Spleen (tissue), 11 donors: ENCODE measurements at regions not wholly inside any gene's neighbourhood (a gene's known extent, or its start where the extent isn't known, plus 50 kb on each side); places are given as distances from the start of the nearest gene placed in this dataset.

Experiments
- DNase-seq: peaks from one replicate; pipeline ENCODE4 v3.0.0-alpha.2; 2020
- H3K27ac ChIP-seq, 8 donors: fragments of 200-600 bp; sonication (generic) in 7 of 8; 1 replicate in 4 of 8; 2 replicates in 4 of 8; pipeline versions ENCODE4 v1.5.0 to v1.8.0; 2016 to 2021; ENCODE audit warnings: inconsistent platforms in 4 of 8, mild to moderate bottlenecking in 4 of 8, moderate library complexity in 1 of 8
- H3K27me3 ChIP-seq, 7 donors: fragments of 200-600 bp; sonication (generic) in 6 of 7; replicated peaks in 1 of 7; 1 replicate in 4 of 7; 2 replicates in 3 of 7; pipeline versions ENCODE4 v1.5.0 to v1.8.0; 2016 to 2021; ENCODE audit warnings: inconsistent platforms in 3 of 7, mild to moderate bottlenecking in 1 of 7
- H3K36me3 ChIP-seq, 6 donors: fragments of 200-600 bp; sonication (generic) in 5 of 6; 1 replicate in 4 of 6; 2 replicates in 2 of 6; pipeline versions ENCODE4 v1.5.0 to v1.8.0; 2016 to 2021; ENCODE audit warnings: inconsistent platforms in 2 of 6
- H3K4me1 ChIP-seq, 6 donors: fragments of 200-600 bp; sonication (generic) in 5 of 6; 1 replicate in 3 of 6; 2 replicates in 3 of 6; pipeline versions ENCODE4 v1.5.0 to v1.8.0; 2016 to 2021; ENCODE audit warnings: inconsistent platforms in 3 of 6
- H3K4me3 ChIP-seq, 8 donors: fragments of 200-600 bp; sonication (generic) in 7 of 8; 1 replicate in 4 of 8; 2 replicates in 4 of 8; pipeline versions ENCODE4 v1.5.0 to v1.8.0; 2016 to 2021; ENCODE audit warnings: inconsistent platforms in 4 of 8, mild to moderate bottlenecking in 4 of 8, moderate library complexity in 2 of 8
- H3K9me3 ChIP-seq, 8 donors: fragments of 200-600 bp; sonication (generic) in 7 of 8; 1 replicate in 4 of 8; 2 replicates in 4 of 8; pipeline versions ENCODE4 v1.5.0 to v1.8.0; 2016 to 2021; ENCODE audit warnings: inconsistent platforms in 4 of 8
- POLR2A ChIP-seq, 3 donors: fragments of 450-650 bp; IDR thresholded peaks; one replicate each; pipeline ENCODE4 v1.5.1; 2017; ENCODE audit warnings: antibody characterized with exemption in 3 of 3, mild to moderate bottlenecking in 1 of 3
- POLR2AphosphoS5 ChIP-seq, 3 donors: sonication (generic); formaldehyde crosslinking; IDR thresholded peaks; one replicate each; pipeline ENCODE4 v1.5.1; 2017; ENCODE audit warnings: antibody characterized with exemption in 3 of 3
- WGBS, 5 donors: extraction: QIAGEN DNeasy Blood & Tissue Kit in 3 of 5; methylation state at CpG; one replicate each; pipeline versions ENCODE4 v1.1.5 to v1.1.7; 2013 to 2018; 5-methylcytosine and 5-hydroxymethylcytosine counted together
- intact Hi-C: fragments of 100-400 bp; cut with DNase I; formaldehyde crosslinking; loops from one replicate; pipeline ENCODE4 v1.15.0; 2023; ENCODE audit warnings: low total_unique reads
- TF ChIP-seq, protein P1 (sequence below), 11 experiments: fragments of 200-600 bp in 7 of 11; fragments of 450-650 bp in 4 of 11; sonication (generic) in 4 of 11; IDR thresholded peaks in 8 of 11; conservative IDR thresholded peaks in 3 of 11; 1 replicate in 7 of 11; 2 replicates in 4 of 11; pipeline versions ENCODE4 v1.4.0 to v1.8.0; 2016 to 2021; ENCODE audit warnings: antibody characterized with exemption in 11 of 11, inconsistent platforms in 4 of 11, mild to moderate bottlenecking in 1 of 11
- donor health status: healthy with polysubstance abuse.
- donor health status: DM: no; HTN: no; CAD: no; lungs with moderate emphysema.
- donor health status: DM: no; HTN: no; CAD: no.
- donor health status: Bipolar disorder and iron deficiency.
- donor health status: healthy.
- donor health status: DM: no; HTN: no; CAD: no.
- donor health status: DM: yes; HTN: yes; CAD: no.

- DNase-seq: no peak
- no peak for TF ChIP-seq POLR2A (IDR thresholded peaks at IDR 0.05)
- TF ChIP-seq POLR2AphosphoS5 (IDR thresholded peaks at IDR 0.05): no peak
- TF ChIP-seq, protein P1, sequence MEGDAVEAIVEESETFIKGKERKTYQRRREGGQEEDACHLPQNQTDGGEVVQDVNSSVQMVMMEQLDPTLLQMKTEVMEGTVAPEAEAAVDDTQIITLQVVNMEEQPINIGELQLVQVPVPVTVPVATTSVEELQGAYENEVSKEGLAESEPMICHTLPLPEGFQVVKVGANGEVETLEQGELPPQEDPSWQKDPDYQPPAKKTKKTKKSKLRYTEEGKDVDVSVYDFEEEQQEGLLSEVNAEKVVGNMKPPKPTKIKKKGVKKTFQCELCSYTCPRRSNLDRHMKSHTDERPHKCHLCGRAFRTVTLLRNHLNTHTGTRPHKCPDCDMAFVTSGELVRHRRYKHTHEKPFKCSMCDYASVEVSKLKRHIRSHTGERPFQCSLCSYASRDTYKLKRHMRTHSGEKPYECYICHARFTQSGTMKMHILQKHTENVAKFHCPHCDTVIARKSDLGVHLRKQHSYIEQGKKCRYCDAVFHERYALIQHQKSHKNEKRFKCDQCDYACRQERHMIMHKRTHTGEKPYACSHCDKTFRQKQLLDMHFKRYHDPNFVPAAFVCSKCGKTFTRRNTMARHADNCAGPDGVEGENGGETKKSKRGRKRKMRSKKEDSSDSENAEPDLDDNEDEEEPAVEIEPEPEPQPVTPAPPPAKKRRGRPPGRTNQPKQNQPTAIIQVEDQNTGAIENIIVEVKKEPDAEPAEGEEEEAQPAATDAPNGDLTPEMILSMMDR (IDR thresholded peaks at IDR 0.05 in 8 of 11, conservative IDR thresholded peaks at IDR 0.05 in 3 of 11): no peak
- H3K27ac ChIP-seq: no peak overlapping the region
- 52 to 63% (median 60%) methylated on average over 5 to 6 of the region's 6 CpGs for WGBS, 5 donors
- no peaks in the 10 kb centered on the region for H3K9me3 ChIP-seq
- no peaks in the 10 kb centered on the region for H3K4me1 ChIP-seq
- intact Hi-C loops: no loop called here
- H3K27me3 ChIP-seq: peaks cover 0 to 19% (median 0%) of the 10 kb centered on the region in 7 donors
- H3K36me3 ChIP-seq: no peaks in the 10 kb centered on the region
- H3K4me3 ChIP-seq: no peak overlapping the region
Measured at GRCh38 chr11:113549611-113550578, 74.7 kb upstream of the DRD2 start.

- Histone ChIP-seq H3K4me3 (no peak overlapping the region), H3K4me1 (no peaks in the 10 kb centered on the region), H3K9me3 (no peaks in the 10 kb centered on the region), H3K36me3 (no peaks in the 10 kb centered on the region), H3K27me3 (peaks cover 0 to 19% (median 0%) of the 10 kb centered on the region in 7 donors), H3K27ac (no peak overlapping the region)
- intact Hi-C loops: no loop called here
- TF ChIP-seq POLR2AphosphoS5 (IDR thresholded peaks at IDR 0.05): no peak
- TF ChIP-seq, protein P1 (IDR thresholded peaks at IDR 0.05 in 8 of 11, conservative IDR thresholded peaks at IDR 0.05 in 3 of 11): no peak
- TF ChIP-seq POLR2A (IDR thresholded peaks at IDR 0.05): no peak
- 85 to 91% (median 89%) methylated on average over 3 of the region's 3 CpGs for WGBS, 5 donors
- no peak for DNase-seq
Measured at GRCh38 chr11:113549061-113549460, 73.9 kb upstream of the DRD2 start.

GRCh38 chr11:113547739-113548138 lies 72.5 kb upstream of the DRD2 start:
- TF ChIP-seq, protein P1 (IDR thresholded peaks at IDR 0.05 in 8 of 11, conservative IDR thresholded peaks at IDR 0.05 in 3 of 11): no peak
- TF ChIP-seq POLR2AphosphoS5 (IDR thresholded peaks at IDR 0.05): no peak
- no peak for TF ChIP-seq POLR2A (IDR thresholded peaks at IDR 0.05)
- H3K27me3 ChIP-seq: peaks cover 0 to 19% (median 0%) of the 10 kb centered on the region in 7 donors
- intact Hi-C loops: no loop called here
- no peaks in the 10 kb centered on the region for H3K36me3 ChIP-seq
- no peaks in the 10 kb centered on the region for H3K4me1 ChIP-seq
- DNase-seq: no peak
- no peak overlapping the region for H3K4me3 ChIP-seq
- H3K27ac ChIP-seq: no peak overlapping the region
- H3K9me3 ChIP-seq: no peaks in the 10 kb centered on the region
- 36 to 44% (median 37%) methylated on average over 4 of the region's 4 CpGs for WGBS, 5 donors

DNA sequence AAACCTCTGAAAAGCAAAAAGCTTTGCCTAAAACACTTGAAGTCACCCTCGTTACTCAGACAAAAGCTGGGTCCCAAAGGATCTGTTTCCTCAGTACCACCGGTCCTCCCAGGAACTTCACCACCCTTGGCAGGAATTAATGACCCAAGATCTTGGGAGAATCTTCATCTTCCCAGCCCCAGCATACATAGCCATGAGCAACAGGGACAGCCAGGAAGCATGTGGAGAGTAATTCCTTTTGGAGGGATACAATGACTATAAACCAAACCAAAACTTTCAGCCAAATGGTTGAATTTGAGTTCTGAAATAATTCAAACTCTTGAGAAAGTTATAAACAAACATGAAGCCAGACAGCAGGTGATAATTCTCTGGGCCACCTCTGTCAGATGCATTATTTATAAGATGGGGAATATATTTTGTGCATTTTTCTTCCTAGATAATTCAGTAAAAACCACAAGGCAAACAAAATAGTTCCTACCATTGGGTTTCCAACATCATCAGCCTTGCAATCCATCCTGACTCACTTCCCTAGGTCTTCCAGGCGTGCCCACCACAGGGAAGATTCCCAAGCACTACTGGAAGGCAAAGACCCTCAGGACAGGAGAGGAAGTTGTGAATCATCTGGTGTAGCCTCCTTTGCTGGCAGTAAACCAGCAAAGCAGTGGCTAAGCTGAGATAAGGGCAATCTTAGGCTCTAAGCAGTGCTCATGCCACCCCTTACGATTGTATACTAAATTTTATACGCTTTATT lies 71.7 kb upstream of the DRD2 start:
- DNase-seq: no peak
- no peaks in the 10 kb centered on the region for H3K4me1 ChIP-seq
- intact Hi-C loops: no loop called here
- H3K36me3 ChIP-seq: no peaks in the 10 kb centered on the region
- 51 to 71% (median 68%) methylated on average over 5 of the region's 5 CpGs for WGBS, 5 donors
- H3K9me3 ChIP-seq: no peaks in the 10 kb centered on the region
- no peak overlapping the region for H3K27ac ChIP-seq
- H3K27me3 ChIP-seq: peaks cover 0 to 19% (median 0%) of the 10 kb centered on the region in 7 donors
- TF ChIP-seq, protein P1 (IDR thresholded peaks at IDR 0.05 in 8 of 11, conservative IDR thresholded peaks at IDR 0.05 in 3 of 11): no peak
- TF ChIP-seq POLR2AphosphoS5 (IDR thresholded peaks at IDR 0.05): no peak
- TF ChIP-seq POLR2A (IDR thresholded peaks at IDR 0.05): no peak
- no peak overlapping the region for H3K4me3 ChIP-seq
